Gastroesophageal sphincter (tissue), 3 donors: ENCODE measurements at regions not wholly inside any gene's neighbourhood (a gene's known extent, or its start where the extent isn't known, plus 50 kb on each side); places are given as distances from the start of the nearest gene placed in this dataset.

Experiments used
- CTCF ChIP-seq, 4 experiments: fragments of 200-600 bp in 2 of 4; fragments of 450-650 bp in 2 of 4; sonication (generic) in 1 of 4; IDR thresholded peaks; one replicate each; pipeline ENCODE4 v1.5.1; 2017 to 2019; ENCODE audit warnings: antibody characterized with exemption in 4 of 4, mild to moderate bottlenecking in 2 of 4, moderate library complexity in 2 of 4
- EP300 ChIP-seq: sonication (generic); formaldehyde crosslinking; IDR thresholded peaks from one replicate; pipeline ENCODE4 v1.6.1; 2017; ENCODE audit warnings: antibody characterized with exemption, mild to moderate bottlenecking
- POLR2A ChIP-seq, 2 donors: fragments of 450-650 bp; IDR thresholded peaks; one replicate each; pipeline ENCODE4 v1.6.1; 2017; ENCODE audit warnings: antibody characterized with exemption in 2 of 2, mild to moderate bottlenecking in 2 of 2, moderate library complexity in 1 of 2

DNA sequence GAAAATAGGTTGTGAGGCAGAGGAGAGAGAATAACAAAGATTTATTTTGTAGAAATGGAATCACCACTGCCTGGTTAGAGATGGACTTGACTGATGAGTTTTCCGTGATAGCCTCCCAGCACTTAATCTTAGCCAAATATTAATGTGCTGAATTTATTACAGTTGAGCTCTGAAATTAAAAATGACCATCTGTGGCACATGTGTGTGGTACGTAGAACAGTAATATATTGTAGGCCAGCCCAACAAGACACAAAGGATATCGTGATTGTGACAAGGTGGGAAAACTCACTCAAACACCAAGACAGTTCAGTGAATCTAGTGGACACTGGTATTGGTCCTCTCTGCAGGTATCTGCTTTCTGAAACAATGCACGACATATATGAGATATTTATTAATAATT lies 119.4 kb downstream of the HAO1 start:
- TF ChIP-seq CTCF (IDR thresholded peaks at IDR 0.05) (no peak), POLR2A (IDR thresholded peaks at IDR 0.05) (no peak), EP300 (no peak)
